KMS-11 (cell line): ENCODE measurements at regions not wholly inside any gene's neighbourhood (a gene's known extent, or its start where the extent isn't known, plus 50 kb on each side); places are given as distances from the start of the nearest gene placed in this dataset.

Experiments used
- H2AFZ ChIP-seq: fragments of 200-600 bp; sonication (generic); 2 replicates; pipeline ENCODE4 v1.6.1; 2016; ENCODE audit warnings: antibody characterized with exemption, mixed run types, low read depth
- H3K27ac ChIP-seq: fragments of 200-600 bp; sonication (generic); 2 replicates; pipeline ENCODE4 v1.6.1; 2016; ENCODE audit warnings: mild to moderate bottlenecking, mixed run types
- H3K27me3 ChIP-seq: fragments of 200-600 bp; sonication (generic); 2 replicates; pipeline ENCODE4 v1.6.1; 2017; ENCODE audit warnings: mild to moderate bottlenecking, low read depth, mixed run types, moderate library complexity; ENCODE audit not compliant: insufficient read depth
- H3K36me3 ChIP-seq: fragments of 200-600 bp; sonication (generic); 2 replicates; pipeline ENCODE4 v1.6.1; 2017; ENCODE audit warnings: mild to moderate bottlenecking, mixed run types; ENCODE audit not compliant: insufficient read depth
- H3K4me1 ChIP-seq: fragments of 200-600 bp; sonication (generic); 2 replicates; pipeline ENCODE4 v1.6.1; 2016; ENCODE audit warnings: mild to moderate bottlenecking, low read depth, mixed run types; ENCODE audit not compliant: poor library complexity, severe bottlenecking
- H3K4me2 ChIP-seq: fragments of 200-600 bp; sonication (generic); 2 replicates; pipeline ENCODE4 v1.7.0; 2016; ENCODE audit warnings: mild to moderate bottlenecking, mixed run types
- H3K4me3 ChIP-seq: fragments of 200-600 bp; sonication (generic); IDR thresholded peaks from 2 replicates; pipeline ENCODE4 v1.6.1; 2017; ENCODE audit warnings: low read depth, low read length, mixed read lengths; ENCODE audit not compliant: insufficient read depth
- H3K79me2 ChIP-seq: fragments of 200-600 bp; sonication (generic); 2 replicates; pipeline ENCODE4 v1.6.1; 2016; ENCODE audit warnings: low read depth, mixed run types; ENCODE audit not compliant: insufficient read depth
- H3K9ac ChIP-seq: fragments of 200-600 bp; sonication (generic); 2 replicates; pipeline ENCODE4 v1.6.1; 2016; ENCODE audit warnings: mild to moderate bottlenecking, mixed run types
- H4K20me1 ChIP-seq: fragments of 200-600 bp; sonication (generic); 2 replicates; pipeline ENCODE4 v1.6.1; 2016; ENCODE audit warnings: mild to moderate bottlenecking, mixed run types; ENCODE audit not compliant: insufficient read depth
- TF ChIP-seq, protein P1 (sequence below): fragments of 200-600 bp; sonication (generic); conservative IDR thresholded peaks from 2 replicates; pipeline ENCODE4 v1.6.1; 2017; ENCODE audit warnings: low read depth, mild to moderate bottlenecking, antibody characterized with exemption, low read length, moderate library complexity, mixed read lengths

GRCh38 chr6:105545228-105545920, 142.5 kb upstream of the PREP start:
- H3K79me2 ChIP-seq: no peaks in the 10 kb centered on the region
- no peaks in the 10 kb centered on the region for H4K20me1 ChIP-seq
- H2AFZ ChIP-seq: no peak overlapping the region
- H3K9ac ChIP-seq: no peak overlapping the region
- no peak overlapping the region for H3K4me3 ChIP-seq
- no peaks in the 10 kb centered on the region for H3K27me3 ChIP-seq
- no peak overlapping the region for H3K27ac ChIP-seq
- TF ChIP-seq, protein P1, sequence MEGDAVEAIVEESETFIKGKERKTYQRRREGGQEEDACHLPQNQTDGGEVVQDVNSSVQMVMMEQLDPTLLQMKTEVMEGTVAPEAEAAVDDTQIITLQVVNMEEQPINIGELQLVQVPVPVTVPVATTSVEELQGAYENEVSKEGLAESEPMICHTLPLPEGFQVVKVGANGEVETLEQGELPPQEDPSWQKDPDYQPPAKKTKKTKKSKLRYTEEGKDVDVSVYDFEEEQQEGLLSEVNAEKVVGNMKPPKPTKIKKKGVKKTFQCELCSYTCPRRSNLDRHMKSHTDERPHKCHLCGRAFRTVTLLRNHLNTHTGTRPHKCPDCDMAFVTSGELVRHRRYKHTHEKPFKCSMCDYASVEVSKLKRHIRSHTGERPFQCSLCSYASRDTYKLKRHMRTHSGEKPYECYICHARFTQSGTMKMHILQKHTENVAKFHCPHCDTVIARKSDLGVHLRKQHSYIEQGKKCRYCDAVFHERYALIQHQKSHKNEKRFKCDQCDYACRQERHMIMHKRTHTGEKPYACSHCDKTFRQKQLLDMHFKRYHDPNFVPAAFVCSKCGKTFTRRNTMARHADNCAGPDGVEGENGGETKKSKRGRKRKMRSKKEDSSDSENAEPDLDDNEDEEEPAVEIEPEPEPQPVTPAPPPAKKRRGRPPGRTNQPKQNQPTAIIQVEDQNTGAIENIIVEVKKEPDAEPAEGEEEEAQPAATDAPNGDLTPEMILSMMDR: no peak
- no peaks in the 10 kb centered on the region for H3K36me3 ChIP-seq
- H3K4me1 ChIP-seq: no peaks in the 10 kb centered on the region
- H3K4me2 ChIP-seq: no peak overlapping the region

DNA sequence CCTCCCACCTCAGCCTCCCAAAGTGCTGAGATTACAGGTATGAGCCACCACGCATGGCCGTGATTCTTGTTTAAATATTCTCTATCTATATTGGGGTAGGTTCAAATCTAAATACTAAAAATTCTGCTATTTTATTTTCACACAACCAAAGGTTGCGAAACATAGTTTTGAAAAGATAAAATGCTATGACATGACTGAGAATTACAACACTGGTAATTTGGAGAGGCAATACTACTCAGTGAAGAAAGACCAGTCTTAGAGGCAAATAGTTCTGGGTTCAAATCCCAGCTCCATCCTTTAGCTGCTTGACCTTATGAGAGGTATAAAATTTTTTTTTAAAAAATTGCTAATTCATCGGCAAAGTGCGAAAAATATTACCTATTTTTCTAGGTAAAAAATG, 137.0 kb upstream of the PREP start:
- Histone ChIP-seq H3K27me3 (no peaks in the 10 kb centered on the region), H3K4me3 (no peak overlapping the region), H3K9ac (no peak overlapping the region), H2AFZ (no peak overlapping the region), H4K20me1 (no peaks in the 10 kb centered on the region), H3K27ac (no peak overlapping the region), H3K4me2 (no peak overlapping the region), H3K79me2 (no peaks in the 10 kb centered on the region), H3K4me1 (no peaks in the 10 kb centered on the region), H3K36me3 (no peaks in the 10 kb centered on the region)
- TF ChIP-seq, protein P1: no peak

DNA sequence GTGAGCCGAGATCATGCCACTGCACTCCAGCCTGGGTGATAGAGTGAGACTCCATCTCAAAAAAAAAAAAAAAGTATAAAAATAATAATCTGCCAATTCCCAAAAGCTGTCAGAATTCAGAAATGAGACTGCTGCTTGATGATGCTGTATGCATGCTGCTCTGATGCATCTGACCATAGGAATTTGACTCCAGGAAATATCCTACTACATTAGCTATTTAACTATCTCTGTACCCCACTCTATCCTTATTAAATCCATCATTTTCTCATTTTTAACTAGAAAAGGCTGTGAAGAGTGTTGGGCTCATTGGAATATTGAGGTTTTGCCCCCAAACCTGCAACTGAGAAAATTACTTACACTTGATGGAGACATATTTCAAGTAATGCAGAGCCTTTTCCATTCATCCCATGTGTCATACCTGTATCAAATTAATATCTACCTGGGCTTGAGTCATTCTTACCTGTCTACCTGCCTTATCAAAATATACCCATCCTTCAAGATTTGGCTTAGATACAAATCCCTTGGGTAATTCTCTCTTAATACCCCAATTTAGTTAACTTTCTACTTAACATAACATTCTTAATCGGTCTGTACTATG, 135.2 kb upstream of the PREP start:
- Histone ChIP-seq H3K4me3 (no peak overlapping the region), H3K79me2 (no peaks in the 10 kb centered on the region), H3K27ac (no peak overlapping the region), H4K20me1 (no peaks in the 10 kb centered on the region), H3K4me1 (no peaks in the 10 kb centered on the region), H3K36me3 (no peaks in the 10 kb centered on the region), H3K9ac (no peak overlapping the region), H3K27me3 (no peaks in the 10 kb centered on the region), H3K4me2 (no peak overlapping the region), H2AFZ (no peak overlapping the region)
- TF ChIP-seq, protein P1: no peak

- Histone ChIP-seq H3K79me2 (no peaks in the 10 kb centered on the region), H3K4me2 (no peak overlapping the region), H3K4me1 (no peaks in the 10 kb centered on the region), H3K27me3 (no peaks in the 10 kb centered on the region), H3K9ac (no peak overlapping the region), H4K20me1 (no peaks in the 10 kb centered on the region), H3K36me3 (no peaks in the 10 kb centered on the region), H3K4me3 (no peak overlapping the region), H2AFZ (no peak overlapping the region), H3K27ac (no peak overlapping the region)
- TF ChIP-seq, protein P1: no peak
These were observed 134.1 kb upstream of the PREP start for GRCh38 chr6:105536961-105537360.
